ENCODE measurements at regions not wholly inside any gene's neighbourhood (a gene's known extent, or its start where the extent isn't known, plus 50 kb on each side); places are given as distances from the start of the nearest gene placed in this dataset.

GRCh38 chr7:7077945-7078344 is 104.4 kb upstream of the C1GALT1 start:
- TF ChIP-seq EZH2phosphoT487 (IDR thresholded peaks at IDR 0.05; ENCODE audit: low read depth, severe bottlenecking, unreplicated experiment), result no peak
- no peak for TF ChIP-seq EZH2 (IDR thresholded peaks at IDR 0.05; ENCODE audit: borderline replicate concordance)
- TF ChIP-seq, protein P1, sequence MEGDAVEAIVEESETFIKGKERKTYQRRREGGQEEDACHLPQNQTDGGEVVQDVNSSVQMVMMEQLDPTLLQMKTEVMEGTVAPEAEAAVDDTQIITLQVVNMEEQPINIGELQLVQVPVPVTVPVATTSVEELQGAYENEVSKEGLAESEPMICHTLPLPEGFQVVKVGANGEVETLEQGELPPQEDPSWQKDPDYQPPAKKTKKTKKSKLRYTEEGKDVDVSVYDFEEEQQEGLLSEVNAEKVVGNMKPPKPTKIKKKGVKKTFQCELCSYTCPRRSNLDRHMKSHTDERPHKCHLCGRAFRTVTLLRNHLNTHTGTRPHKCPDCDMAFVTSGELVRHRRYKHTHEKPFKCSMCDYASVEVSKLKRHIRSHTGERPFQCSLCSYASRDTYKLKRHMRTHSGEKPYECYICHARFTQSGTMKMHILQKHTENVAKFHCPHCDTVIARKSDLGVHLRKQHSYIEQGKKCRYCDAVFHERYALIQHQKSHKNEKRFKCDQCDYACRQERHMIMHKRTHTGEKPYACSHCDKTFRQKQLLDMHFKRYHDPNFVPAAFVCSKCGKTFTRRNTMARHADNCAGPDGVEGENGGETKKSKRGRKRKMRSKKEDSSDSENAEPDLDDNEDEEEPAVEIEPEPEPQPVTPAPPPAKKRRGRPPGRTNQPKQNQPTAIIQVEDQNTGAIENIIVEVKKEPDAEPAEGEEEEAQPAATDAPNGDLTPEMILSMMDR (IDR thresholded peaks at IDR 0.05; ENCODE audit: poor library complexity), result no peak
- Histone ChIP-seq H3K79me2 (no peaks in the 10 kb centered on the region), H3K27me3 (no peaks in the 10 kb centered on the region), H3K27ac (no peak overlapping the region), H3K4me1 (ENCODE audit: insufficient read depth) (no peaks in the 10 kb centered on the region), H4K20me1 (ENCODE audit: insufficient read depth, poor library complexity, severe bottlenecking) (no peaks in the 10 kb centered on the region), H3K4me2 (no peak overlapping the region), H3K36me3 (replicated peaks; ENCODE audit: insufficient read depth, low read depth) (no peaks in the 10 kb centered on the region), H3K9me3 (ENCODE audit: low read depth) (no peaks in the 10 kb centered on the region), H3K4me3 (no peak overlapping the region), H2AFZ (no peak overlapping the region), H3K9me2 (replicated peaks; ENCODE audit: insufficient read depth) (no peaks in the 10 kb centered on the region)
- WGBS (ENCODE audit: low lambda C conversion rate, missing lambda C conversion rate), result 91% methylated on average over 8 of the region's 8 CpGs
- no peak for DNase-seq (ENCODE audit: low spot score)

GRCh38 chr7:7080802-7081201 is 101.5 kb upstream of the C1GALT1 start:
- Histone ChIP-seq H3K4me3 (no peak overlapping the region), H3K36me3 (replicated peaks; ENCODE audit: insufficient read depth, low read depth) (no peaks in the 10 kb centered on the region), H3K9me2 (replicated peaks; ENCODE audit: insufficient read depth) (no peaks in the 10 kb centered on the region), H3K27ac (no peak overlapping the region), H3K4me2 (no peak overlapping the region), H3K27me3 (no peaks in the 10 kb centered on the region), H2AFZ (no peak overlapping the region), H3K9me3 (ENCODE audit: low read depth) (no peaks in the 10 kb centered on the region), H3K4me1 (ENCODE audit: insufficient read depth) (no peaks in the 10 kb centered on the region), H4K20me1 (ENCODE audit: insufficient read depth, poor library complexity, severe bottlenecking) (no peaks in the 10 kb centered on the region), H3K79me2 (no peaks in the 10 kb centered on the region)
- 63% methylated on average over 2 of the region's 2 CpGs for WGBS (ENCODE audit: low lambda C conversion rate, missing lambda C conversion rate)
- no peak for DNase-seq (ENCODE audit: low spot score)
- TF ChIP-seq, protein P1 (IDR thresholded peaks at IDR 0.05; ENCODE audit: poor library complexity), result no peak
- TF ChIP-seq EZH2 (IDR thresholded peaks at IDR 0.05; ENCODE audit: borderline replicate concordance) (no peak), EZH2phosphoT487 (IDR thresholded peaks at IDR 0.05; ENCODE audit: low read depth, severe bottlenecking, unreplicated experiment) (no peak)

DNA sequence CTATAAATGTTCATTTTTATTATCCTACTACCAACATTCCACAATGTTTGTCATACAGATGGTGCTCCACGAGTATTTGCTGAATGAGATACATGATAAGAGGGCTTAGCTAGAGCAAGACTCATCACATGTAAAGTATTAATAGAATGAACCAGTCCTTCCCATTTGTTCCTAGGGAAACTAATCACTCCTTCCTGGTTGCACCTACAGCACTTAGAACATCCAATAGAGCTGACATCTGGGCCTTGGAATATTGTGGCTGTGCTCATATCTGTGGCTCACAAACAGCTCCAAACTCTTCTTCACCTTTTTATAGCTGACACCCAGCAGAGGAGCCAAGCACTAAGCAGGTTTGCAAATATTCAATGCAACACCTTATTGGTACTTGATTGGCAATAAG is 91.9 kb upstream of the C1GALT1 start:
- Histone ChIP-seq H2AFZ (no peak overlapping the region), H3K27me3 (no peaks in the 10 kb centered on the region), H3K79me2 (no peaks in the 10 kb centered on the region), H3K36me3 (replicated peaks; ENCODE audit: insufficient read depth, low read depth) (no peaks in the 10 kb centered on the region), H3K9me2 (replicated peaks; ENCODE audit: insufficient read depth) (no peaks in the 10 kb centered on the region), H3K9me3 (ENCODE audit: low read depth) (no peaks in the 10 kb centered on the region), H4K20me1 (ENCODE audit: insufficient read depth, poor library complexity, severe bottlenecking) (no peaks in the 10 kb centered on the region), H3K4me3 (no peak overlapping the region), H3K4me2 (no peak overlapping the region), H3K27ac (no peak overlapping the region), H3K4me1 (ENCODE audit: insufficient read depth) (no peaks in the 10 kb centered on the region)
- DNase-seq (ENCODE audit: low spot score), result no peak
- 38% methylated on average over 1 of the region's 1 CpG for WGBS (ENCODE audit: low lambda C conversion rate, missing lambda C conversion rate)
- TF ChIP-seq EZH2phosphoT487 (IDR thresholded peaks at IDR 0.05; ENCODE audit: low read depth, severe bottlenecking, unreplicated experiment) (no peak), EZH2 (IDR thresholded peaks at IDR 0.05; ENCODE audit: borderline replicate concordance) (no peak)
- TF ChIP-seq, protein P1 (IDR thresholded peaks at IDR 0.05; ENCODE audit: poor library complexity), result no peak

DNA sequence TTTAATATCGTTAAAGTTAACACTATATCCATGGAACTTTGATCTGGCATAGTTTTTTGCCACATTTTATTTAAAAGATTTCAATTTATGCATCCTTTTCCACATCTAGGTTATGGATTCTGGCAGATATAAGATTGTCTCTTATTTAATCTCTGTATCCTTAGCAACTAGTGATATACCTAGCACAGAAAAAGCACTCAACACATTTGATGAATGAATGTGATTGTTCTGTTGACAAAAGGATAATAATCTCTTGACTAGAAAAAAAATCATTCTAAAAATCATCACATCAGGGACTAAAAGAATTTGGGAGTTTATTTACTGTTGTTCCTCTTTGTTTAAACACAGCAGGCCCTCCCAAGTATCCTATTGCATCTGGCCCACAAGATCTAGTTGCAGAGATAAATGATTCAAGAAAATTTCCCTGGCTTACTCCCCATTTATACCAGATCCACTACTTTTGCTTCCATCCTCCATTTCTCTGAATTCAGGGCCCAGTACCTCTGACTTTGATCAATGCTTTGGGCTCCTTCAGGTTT is 84.0 kb upstream of the C1GALT1 start:
- Histone ChIP-seq H3K79me2 (no peaks in the 10 kb centered on the region), H3K36me3 (replicated peaks; ENCODE audit: insufficient read depth, low read depth) (no peaks in the 10 kb centered on the region), H4K20me1 (ENCODE audit: insufficient read depth, poor library complexity, severe bottlenecking) (no peaks in the 10 kb centered on the region), H3K4me2 (no peak overlapping the region), H2AFZ (no peak overlapping the region), H3K27me3 (no peaks in the 10 kb centered on the region), H3K27ac (no peak overlapping the region), H3K4me1 (ENCODE audit: insufficient read depth) (peaks cover 13% of the 10 kb centered on the region), H3K4me3 (no peak overlapping the region), H3K9me2 (replicated peaks; ENCODE audit: insufficient read depth) (no peaks in the 10 kb centered on the region), H3K9me3 (ENCODE audit: low read depth) (no peaks in the 10 kb centered on the region)
- DNase-seq (ENCODE audit: low spot score), result no peak
- WGBS (ENCODE audit: low lambda C conversion rate, missing lambda C conversion rate), result 30% methylated on average over 1 of the region's 1 CpG
- TF ChIP-seq EZH2 (IDR thresholded peaks at IDR 0.05; ENCODE audit: borderline replicate concordance), result no peak
- TF ChIP-seq, protein P1 (IDR thresholded peaks at IDR 0.05; ENCODE audit: poor library complexity), result no peak
- TF ChIP-seq EZH2phosphoT487 (IDR thresholded peaks at IDR 0.05; ENCODE audit: low read depth, severe bottlenecking, unreplicated experiment), result no peak
